SU-DHL-6 (cell line): ENCODE measurements at regions not wholly inside any gene's neighbourhood (a gene's known extent, or its start where the extent isn't known, plus 50 kb on each side); places are given as distances from the start of the nearest gene placed in this dataset.

Experiments used
- CTCF ChIP-seq: fragments of 200-600 bp; sonication (generic); IDR thresholded peaks from one replicate; pipeline ENCODE4 v1.5.1; 2017; ENCODE audit warnings: antibody characterized with exemption, mild to moderate bottlenecking, low read length, moderate library complexity; ENCODE audit not compliant: insufficient read depth, poor library complexity, severe bottlenecking
- EZH2phosphoT487 ChIP-seq: fragments of 200-600 bp; sonication (generic), shearing (Covaris generic); conservative IDR thresholded peaks from 2 replicates; pipeline ENCODE4 v1.6.1; 2018; ENCODE audit warnings: mild to moderate bottlenecking, antibody characterized with exemption, low read length, moderate library complexity, mixed read lengths

- TF ChIP-seq CTCF (no peak), EZH2phosphoT487 (no peak)
Measured at GRCh38 chr7:11896663-11897062, 64.7 kb upstream of the THSD7A start.
